K562 (cell line): ENCODE measurements at regions not wholly inside any gene's neighbourhood (a gene's known extent, or its start where the extent isn't known, plus 50 kb on each side); places are given as distances from the start of the nearest gene placed in this dataset.
A peak's percentile ranks its signal among the peaks of the same experiment; 100 is the strongest.

ENCODE experiments used
- ARID2 ChIP-seq: fragments of 450-650 bp; IDR thresholded peaks from 2 replicates; pipeline ENCODE4 v1.6.1; 2017; ENCODE audit warnings: antibody characterized with exemption, mild to moderate bottlenecking
- BHLHE40 ChIP-seq: IDR thresholded peaks from 2 replicates; pipeline ENCODE4 v1.6.1; 2011; ENCODE audit warnings: low read length, improper control_type of control experiment
- BRD9 ChIP-seq: fragments of 450-650 bp; IDR thresholded peaks from 2 replicates; pipeline ENCODE4 v1.6.1; 2018; ENCODE audit warnings: low read depth; ENCODE audit not compliant: partially characterized antibody
- CXXC5 ChIP-seq: fragments of 250-450 bp; sonication (Bioruptor Pico); IDR thresholded peaks from 2 replicates; pipeline ENCODE4 v1.8.0; 2022; ENCODE audit warnings: inconsistent platforms, mild to moderate bottlenecking, moderate library complexity
- ETV1 ChIP-seq: fragments of 450-650 bp; conservative IDR thresholded peaks from 2 replicates; pipeline ENCODE4 v1.6.1; 2016; ENCODE audit warnings: missing genetic modification characterization, control low read depth, low read depth, missing compliant biosample characterization
- GABPA ChIP-seq: fragments of 200-800 bp; sonication (Bioruptor generic); conservative IDR thresholded peaks from 2 replicates; pipeline ENCODE4 v1.6.1; 2016; ENCODE audit warnings: low read depth, missing genetic modification characterization, missing compliant biosample characterization
- GATAD2A ChIP-seq: fragments of 450-650 bp; IDR thresholded peaks from 2 replicates; pipeline ENCODE4 v1.6.1; 2017
- HDAC3 ChIP-seq: fragments of 450-650 bp; IDR thresholded peaks from 2 replicates; pipeline ENCODE4 v1.6.1; 2018; ENCODE audit warnings: borderline replicate concordance, mild to moderate bottlenecking, moderate library complexity; ENCODE audit not compliant: partially characterized antibody
- HMG20A ChIP-seq: fragments of 450-650 bp; formaldehyde crosslinking; conservative IDR thresholded peaks from 2 replicates; pipeline ENCODE4 v1.4.0; 2020; ENCODE audit warnings: mild to moderate bottlenecking, mixed read lengths
- HNRNPL ChIP-seq: fragments of 200-400 bp; formaldehyde crosslinking; IDR thresholded peaks from 2 replicates; pipeline ENCODE4 v1.6.1; 2017; ENCODE audit warnings: low read depth, mild to moderate bottlenecking, low read length
- JUND ChIP-seq, 2 experiments: IDR thresholded peaks; 2 replicates in 1 of 2; 3 replicates in 1 of 2; pipeline ENCODE4 v1.6.1; 2011; ENCODE audit warnings: borderline replicate concordance in 2 of 2, low read depth in 2 of 2, low read length in 2 of 2, improper control_type of control experiment in 1 of 2, missing biosample characterization in 1 of 2, missing genetic modification characterization in 1 of 2, missing genetic modification reagents in 1 of 2
- MAZ ChIP-seq, 2 experiments: fragments of 450-650 bp in 1 of 2; sonication (generic) in 1 of 2; formaldehyde crosslinking; IDR thresholded peaks in 1 of 2; conservative IDR thresholded peaks in 1 of 2; 2 replicates each; pipeline versions ENCODE4 v1.4.0 to v1.5.0; 2020; ENCODE audit warnings: mild to moderate bottlenecking in 1 of 2, missing genetic modification reagents in 1 of 2
- MTA2 ChIP-seq: fragments of 450-650 bp; IDR thresholded peaks from 2 replicates; pipeline ENCODE4 v1.6.1; 2016; ENCODE audit warnings: low read depth
- NCOR1 ChIP-seq: fragments of 450-650 bp; IDR thresholded peaks from 2 replicates; pipeline ENCODE4 v1.6.1; 2016; ENCODE audit warnings: mild to moderate bottlenecking, moderate library complexity
- RAD51 ChIP-seq: fragments of 450-650 bp; IDR thresholded peaks from 2 replicates; pipeline ENCODE4 v1.7.1; 2016; ENCODE audit warnings: low read depth, mild to moderate bottlenecking, borderline replicate concordance
- SLC30A9 ChIP-seq: fragments of 250-450 bp; sonication (Bioruptor Pico); IDR thresholded peaks from 2 replicates; pipeline ENCODE4 v1.8.0; 2022; ENCODE audit warnings: mild to moderate bottlenecking, moderate library complexity
- TCF7L2 ChIP-seq: fragments of 150-350 bp; IDR thresholded peaks from 2 replicates; pipeline ENCODE4 v1.6.1; 2016; ENCODE audit warnings: low read depth, mild to moderate bottlenecking, low read length, moderate library complexity
- ZC3H8 ChIP-seq: fragments of 450-650 bp; IDR thresholded peaks from 2 replicates; pipeline ENCODE4 v1.6.1; 2017
- ZNF12 ChIP-seq: sonication (generic); formaldehyde crosslinking; IDR thresholded peaks from 2 replicates; pipeline ENCODE4 v1.4.0; 2020; ENCODE audit warnings: mild to moderate bottlenecking, missing genetic modification reagents
- ZNF24 ChIP-seq: fragments of 450-650 bp; IDR thresholded peaks from 2 replicates; pipeline ENCODE4 v1.6.1; 2016
- ZNF586 ChIP-seq: fragments of 450-650 bp; formaldehyde crosslinking; conservative IDR thresholded peaks from 2 replicates; pipeline ENCODE4 v1.4.0; 2020; ENCODE audit warnings: mild to moderate bottlenecking, moderate library complexity
- ZNF695 ChIP-seq: fragments of 450-650 bp; formaldehyde crosslinking; IDR thresholded peaks from 2 replicates; pipeline ENCODE4 v1.4.0; 2020; ENCODE audit warnings: mild to moderate bottlenecking, moderate library complexity
- TF ChIP-seq, protein P1 (sequence below), 2 experiments: IDR thresholded peaks; 2 replicates each; pipeline ENCODE4 v1.6.1; 2011; ENCODE audit warnings: borderline replicate concordance in 1 of 2, control low read depth in 1 of 2, low read depth in 1 of 2, low read length in 1 of 2, mild to moderate bottlenecking in 1 of 2, mixed read lengths in 1 of 2, moderate library complexity in 1 of 2; ENCODE audit not compliant: insufficient read depth in 1 of 2, insufficient read length in 1 of 2, poor library complexity in 1 of 2, severe bottlenecking in 1 of 2; ENCODE audit errors: extremely low read depth in 1 of 2
- TF ChIP-seq, protein P2 (sequence below): sonication (generic); formaldehyde crosslinking; IDR thresholded peaks from 2 replicates; pipeline ENCODE4 v1.9.0; 2022; ENCODE audit warnings: mild to moderate bottlenecking, missing genetic modification reagents
- TF ChIP-seq, protein P3 (sequence below): fragments of 450-650 bp; IDR thresholded peaks from 2 replicates; pipeline ENCODE4 v1.6.1; 2017; ENCODE audit warnings: mild to moderate bottlenecking, moderate library complexity
- TF ChIP-seq, protein P4 (sequence below): sonication (generic); formaldehyde crosslinking; IDR thresholded peaks from 2 replicates; pipeline ENCODE4 v1.8.0; 2022; ENCODE audit warnings: mild to moderate bottlenecking, missing genetic modification reagents

DNA sequence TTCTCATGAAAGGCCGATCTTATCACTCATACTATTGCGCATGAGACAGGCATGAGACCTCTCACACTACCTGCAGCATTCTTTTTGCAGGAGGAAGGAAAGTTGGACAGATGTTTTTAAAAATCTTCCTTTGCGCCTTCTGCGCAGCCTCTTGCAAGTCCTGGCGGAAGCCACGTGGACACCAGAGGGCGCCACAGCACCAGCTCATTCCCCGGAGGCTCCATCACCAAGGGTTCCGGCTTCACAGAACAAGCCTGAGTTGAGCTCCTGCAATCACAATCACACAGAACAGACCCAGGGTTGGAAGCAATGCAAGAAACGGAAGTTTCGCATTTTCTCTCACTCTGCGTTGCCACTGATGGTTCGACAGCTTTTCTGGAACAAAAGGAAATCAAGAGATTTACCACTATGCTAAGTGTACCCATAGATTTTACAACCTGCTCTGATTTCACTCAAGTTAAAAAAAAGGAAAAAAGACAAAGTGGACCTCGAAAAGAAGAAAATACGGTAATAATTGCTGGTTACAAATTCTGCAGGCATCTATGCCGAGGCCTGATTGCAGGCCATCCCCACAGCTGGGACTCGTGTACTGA, 304.7 kb upstream of the MSX2 start (continued):
- TF ChIP-seq ZC3H8: no peak
- no peak for TF ChIP-seq HMG20A (CRISPR knock-in tag)
- no peak for TF ChIP-seq BHLHE40
- TF ChIP-seq SLC30A9 (CRISPR knock-in tag): no peak
- TF ChIP-seq, protein P1, sequence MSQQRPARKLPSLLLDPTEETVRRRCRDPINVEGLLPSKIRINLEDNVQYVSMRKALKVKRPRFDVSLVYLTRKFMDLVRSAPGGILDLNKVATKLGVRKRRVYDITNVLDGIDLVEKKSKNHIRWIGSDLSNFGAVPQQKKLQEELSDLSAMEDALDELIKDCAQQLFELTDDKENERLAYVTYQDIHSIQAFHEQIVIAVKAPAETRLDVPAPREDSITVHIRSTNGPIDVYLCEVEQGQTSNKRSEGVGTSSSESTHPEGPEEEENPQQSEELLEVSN (IDR thresholded peaks at IDR 0.05; ENCODE audit: borderline replicate concordance in 1 of 2, extremely low read depth in 1 of 2, insufficient read depth in 1 of 2, insufficient read length in 1 of 2, low read depth in 1 of 2, low read length in 1 of 2, poor library complexity in 1 of 2, severe bottlenecking in 1 of 2): no peak
- no peak for TF ChIP-seq NCOR1
- no peak for TF ChIP-seq ARID2
- no peak for TF ChIP-seq ZNF695
- peak; percentile 14; the same call in 1 of the 2 replicates for TF ChIP-seq ZNF24
- no peak for TF ChIP-seq TCF7L2
- no peak for TF ChIP-seq ZNF586 (CRISPR knock-in tag)
- TF ChIP-seq CXXC5 (CRISPR knock-in tag): no peak
- TF ChIP-seq GATAD2A: no peak
- TF ChIP-seq GABPA: no peak
- no peak for TF ChIP-seq BRD9
- no peak for TF ChIP-seq MAZ (CRISPR knock-in tag; conservative IDR thresholded peaks at IDR 0.05 in 1 of 2, IDR thresholded peaks at IDR 0.05 in 1 of 2)
- TF ChIP-seq, protein P2, sequence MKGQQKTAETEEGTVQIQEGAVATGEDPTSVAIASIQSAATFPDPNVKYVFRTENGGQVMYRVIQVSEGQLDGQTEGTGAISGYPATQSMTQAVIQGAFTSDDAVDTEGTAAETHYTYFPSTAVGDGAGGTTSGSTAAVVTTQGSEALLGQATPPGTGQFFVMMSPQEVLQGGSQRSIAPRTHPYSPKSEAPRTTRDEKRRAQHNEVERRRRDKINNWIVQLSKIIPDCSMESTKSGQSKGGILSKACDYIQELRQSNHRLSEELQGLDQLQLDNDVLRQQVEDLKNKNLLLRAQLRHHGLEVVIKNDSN (CRISPR knock-in tag): no peak
- TF ChIP-seq MTA2: no peak
- no peak for TF ChIP-seq RAD51
- TF ChIP-seq ZNF12 (CRISPR knock-in tag): no peak
- TF ChIP-seq, protein P3, sequence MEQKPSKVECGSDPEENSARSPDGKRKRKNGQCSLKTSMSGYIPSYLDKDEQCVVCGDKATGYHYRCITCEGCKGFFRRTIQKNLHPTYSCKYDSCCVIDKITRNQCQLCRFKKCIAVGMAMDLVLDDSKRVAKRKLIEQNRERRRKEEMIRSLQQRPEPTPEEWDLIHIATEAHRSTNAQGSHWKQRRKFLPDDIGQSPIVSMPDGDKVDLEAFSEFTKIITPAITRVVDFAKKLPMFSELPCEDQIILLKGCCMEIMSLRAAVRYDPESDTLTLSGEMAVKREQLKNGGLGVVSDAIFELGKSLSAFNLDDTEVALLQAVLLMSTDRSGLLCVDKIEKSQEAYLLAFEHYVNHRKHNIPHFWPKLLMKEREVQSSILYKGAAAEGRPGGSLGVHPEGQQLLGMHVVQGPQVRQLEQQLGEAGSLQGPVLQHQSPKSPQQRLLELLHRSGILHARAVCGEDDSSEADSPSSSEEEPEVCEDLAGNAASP: no peak
- no peak for TF ChIP-seq HDAC3
- TF ChIP-seq JUND (IDR thresholded peaks at IDR 0.05; ENCODE audit: borderline replicate concordance, low read depth, low read length): 0 out of 2 replicates have a peak, but pooled peaks have one; percentile 19
- TF ChIP-seq JUND (tag; IDR thresholded peaks at IDR 0.05; ENCODE audit: borderline replicate concordance, low read depth, low read length): no peak
- TF ChIP-seq ETV1 (tag): peak; percentile 58
- TF ChIP-seq HNRNPL: no peak
- TF ChIP-seq, protein P4, sequence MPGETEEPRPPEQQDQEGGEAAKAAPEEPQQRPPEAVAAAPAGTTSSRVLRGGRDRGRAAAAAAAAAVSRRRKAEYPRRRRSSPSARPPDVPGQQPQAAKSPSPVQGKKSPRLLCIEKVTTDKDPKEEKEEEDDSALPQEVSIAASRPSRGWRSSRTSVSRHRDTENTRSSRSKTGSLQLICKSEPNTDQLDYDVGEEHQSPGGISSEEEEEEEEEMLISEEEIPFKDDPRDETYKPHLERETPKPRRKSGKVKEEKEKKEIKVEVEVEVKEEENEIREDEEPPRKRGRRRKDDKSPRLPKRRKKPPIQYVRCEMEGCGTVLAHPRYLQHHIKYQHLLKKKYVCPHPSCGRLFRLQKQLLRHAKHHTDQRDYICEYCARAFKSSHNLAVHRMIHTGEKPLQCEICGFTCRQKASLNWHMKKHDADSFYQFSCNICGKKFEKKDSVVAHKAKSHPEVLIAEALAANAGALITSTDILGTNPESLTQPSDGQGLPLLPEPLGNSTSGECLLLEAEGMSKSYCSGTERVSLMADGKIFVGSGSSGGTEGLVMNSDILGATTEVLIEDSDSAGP (CRISPR knock-in tag): no peak
